AG08395 (cell line): ENCODE measurements at regions not wholly inside any gene's neighbourhood (a gene's known extent, or its start where the extent isn't known, plus 50 kb on each side); places are given as distances from the start of the nearest gene placed in this dataset.
"Not testable (repeated sequence)": the region's sequence is repeated elsewhere in the genome, so short reads cannot be mapped to it uniquely, and the experiment has no call there.

Experiments
- DNase-seq: peaks from one replicate; pipeline ENCODE4 v3.0.0; 2012; ENCODE audit warnings: mixed read lengths, low spot score

DNA sequence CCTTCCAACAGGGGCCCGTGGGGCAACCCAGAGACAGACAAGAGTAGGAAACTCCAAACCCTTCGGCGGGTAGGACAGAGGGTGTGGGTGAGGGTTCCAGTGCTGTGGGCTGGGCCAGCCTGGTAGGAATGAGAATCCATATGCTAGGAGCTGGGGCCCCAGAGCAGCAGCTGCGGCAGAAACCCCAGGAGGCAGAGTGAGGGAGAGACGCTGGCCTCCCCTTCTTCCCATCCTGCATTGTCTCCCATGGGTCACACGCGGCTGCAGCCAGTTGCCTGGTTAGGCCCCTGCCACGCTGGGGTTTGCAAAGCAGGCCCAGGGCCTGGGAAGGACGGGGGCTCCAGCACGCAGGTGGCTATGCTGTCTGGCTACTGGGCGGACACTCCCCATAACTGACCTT, 113.1 kb upstream of the CCZ1B start:
- DNase-seq, result not testable (repeated sequence)

GRCh38 chr7:6939896-6940295, 113.8 kb upstream of the CCZ1B start:
- not testable (repeated sequence) for DNase-seq

DNA sequence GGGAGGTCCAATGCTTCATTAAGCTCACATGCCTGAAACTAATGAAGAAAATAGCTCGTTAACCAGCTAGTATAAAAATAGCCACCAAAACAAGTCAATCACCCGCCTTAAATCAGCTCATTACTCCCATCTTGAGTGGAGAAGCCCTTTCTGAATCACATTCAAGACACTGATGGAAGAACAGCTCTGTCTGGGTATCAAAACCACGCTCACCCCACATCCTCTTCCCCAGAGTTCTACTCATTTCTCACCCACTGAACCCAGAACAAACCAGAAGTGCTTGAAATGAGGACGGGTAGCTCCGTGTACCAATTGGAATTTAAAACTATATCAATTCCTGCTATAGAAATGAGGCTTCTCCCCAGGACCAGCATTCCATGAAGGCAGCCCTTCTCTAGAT, 120.8 kb upstream of the CCZ1B start:
- DNase-seq, result not testable (repeated sequence)

- DNase-seq, result not testable (repeated sequence)
These were observed 124.2 kb upstream of the CCZ1B start for GRCh38 chr7:6950231-6950630.

DNA sequence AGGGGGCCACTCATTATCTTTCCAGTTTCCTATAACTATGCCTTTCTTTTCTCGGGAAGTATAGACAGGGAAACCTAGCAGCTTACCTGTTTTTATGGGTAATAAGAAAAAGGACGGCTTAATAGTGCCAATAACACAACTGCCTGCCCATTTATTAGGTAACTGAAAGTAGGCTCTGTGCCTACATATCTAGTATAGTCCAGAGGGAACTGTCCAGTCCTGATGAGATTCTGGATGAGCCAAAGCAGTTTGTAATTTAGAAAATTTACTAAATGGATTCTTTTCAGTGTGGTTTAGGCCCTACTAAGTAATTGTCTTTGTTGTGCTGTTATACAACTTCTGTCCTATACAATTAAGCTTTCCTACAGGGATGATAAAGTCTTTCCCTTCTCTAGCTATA, 125.5 kb upstream of the CCZ1B start:
- DNase-seq, result not testable (repeated sequence)

DNA sequence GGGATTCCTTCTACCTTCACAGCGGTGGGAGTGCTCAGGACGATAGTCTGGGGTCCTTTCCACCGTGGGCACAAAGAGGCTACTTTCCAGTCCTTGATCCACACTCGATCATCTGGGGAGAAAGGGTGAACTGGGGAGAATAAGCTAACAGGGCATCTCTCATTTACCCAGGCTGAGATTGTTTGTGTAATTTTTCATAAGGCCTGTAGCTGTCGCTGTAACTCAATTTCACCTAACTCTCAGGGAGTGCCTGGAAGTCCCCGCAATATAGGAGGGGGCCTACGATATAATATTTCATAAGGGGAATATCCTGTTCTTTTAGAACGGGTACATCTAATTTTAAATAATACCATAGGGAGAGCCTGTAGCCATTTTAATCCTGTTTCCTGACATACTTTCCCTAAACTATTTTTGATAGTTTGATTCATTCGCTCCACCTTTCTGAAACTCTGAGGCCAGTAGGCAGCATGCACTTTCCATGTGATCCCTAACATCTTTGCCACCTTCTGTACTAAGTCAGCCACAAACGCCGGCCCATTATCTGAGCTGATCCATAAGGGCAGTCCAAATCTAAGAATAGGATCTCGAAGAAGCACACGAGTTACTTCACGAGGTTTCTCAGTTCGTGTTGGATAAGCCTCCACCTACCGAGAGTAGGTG, 127.2 kb upstream of the CCZ1B start:
- DNase-seq, result not testable (repeated sequence)

DNA sequence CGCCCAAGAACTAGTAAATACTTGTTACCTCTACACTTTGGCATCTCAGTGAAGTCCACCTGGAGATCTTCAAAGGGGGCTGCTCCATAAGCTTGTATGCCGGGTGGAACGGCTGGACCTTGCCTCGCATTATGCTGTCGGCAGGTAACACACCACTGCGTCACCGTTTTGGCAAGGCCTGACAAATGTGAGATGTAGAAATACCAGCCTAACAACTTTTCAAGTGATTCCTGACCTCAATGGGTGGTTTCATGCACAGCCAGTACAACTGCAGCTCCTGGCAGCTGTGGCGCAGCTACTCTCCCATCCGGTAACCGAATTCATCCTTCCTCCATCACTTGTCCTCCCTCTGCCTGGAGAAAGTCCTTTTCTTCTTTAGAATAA, 127.7 kb upstream of the CCZ1B start:
- not testable (repeated sequence) for DNase-seq

GRCh38 chr7:6955385-6955784, 129.3 kb upstream of the CCZ1B start:
- not testable (repeated sequence) for DNase-seq

DNA sequence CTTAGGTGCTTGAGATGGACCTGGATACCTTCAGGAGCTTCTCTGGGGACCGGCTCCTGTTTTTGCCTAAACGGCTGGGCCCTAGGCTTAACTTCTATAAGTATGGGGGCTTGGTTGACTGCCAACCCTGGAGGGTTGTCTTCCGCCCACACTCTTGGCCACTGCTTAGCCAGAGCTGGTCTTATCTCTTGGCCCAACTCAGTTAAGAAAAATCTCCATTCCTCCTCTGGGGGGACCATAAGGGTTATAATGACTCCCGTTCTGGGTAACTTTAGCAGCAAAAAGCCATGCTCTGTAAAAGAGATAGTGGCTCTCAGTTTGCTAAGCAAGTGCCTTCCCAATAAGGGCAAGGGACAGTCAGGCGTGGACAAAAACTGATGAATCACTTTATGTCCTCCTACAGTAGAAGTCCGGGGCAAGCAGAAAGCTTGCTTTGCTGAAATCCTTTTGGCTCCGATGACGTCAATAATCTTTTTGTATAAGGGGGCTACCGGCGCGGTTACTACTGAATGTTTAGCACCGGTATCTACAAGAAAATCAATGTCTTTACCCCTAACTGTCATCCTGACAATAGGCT, 130.0 kb upstream of the CCZ1B start:
- DNase-seq, result not testable (repeated sequence)

- not testable (repeated sequence) for DNase-seq
These were observed 132.3 kb upstream of the CCZ1B start for GRCh38 chr7:6958371-6958770.

DNA sequence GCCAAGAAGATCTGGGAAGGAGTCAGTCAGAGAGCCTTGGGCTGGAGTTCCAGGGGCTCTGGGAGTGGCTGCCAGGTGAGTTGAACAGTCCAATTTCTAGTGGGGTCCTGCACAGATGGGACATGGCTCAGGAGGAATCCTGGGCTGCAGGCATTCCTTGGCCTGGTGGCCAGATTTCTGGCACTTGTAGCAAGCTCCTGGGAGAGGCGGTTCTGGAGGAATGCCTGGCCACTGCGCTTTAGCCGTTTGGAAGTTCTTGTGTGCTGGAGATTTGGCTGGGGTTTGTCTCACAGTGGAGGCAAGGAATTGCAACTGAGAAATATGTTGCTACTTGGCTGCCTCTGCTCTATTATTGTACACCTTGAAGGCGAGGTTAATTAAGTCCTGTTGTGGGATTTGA, 133.9 kb upstream of the CCZ1B start:
- DNase-seq, result not testable (repeated sequence)

- not testable (repeated sequence) for DNase-seq
These were observed 136.8 kb upstream of the CCZ1B start for GRCh38 chr7:6962871-6963270.

- DNase-seq, result not testable (repeated sequence)
These were observed 139.0 kb upstream of the CCZ1B start for GRCh38 chr7:6965051-6965450.

- DNase-seq, result not testable (repeated sequence)
These were observed 144.1 kb upstream of the CCZ1B start for GRCh38 chr7:6970180-6970579.

DNA sequence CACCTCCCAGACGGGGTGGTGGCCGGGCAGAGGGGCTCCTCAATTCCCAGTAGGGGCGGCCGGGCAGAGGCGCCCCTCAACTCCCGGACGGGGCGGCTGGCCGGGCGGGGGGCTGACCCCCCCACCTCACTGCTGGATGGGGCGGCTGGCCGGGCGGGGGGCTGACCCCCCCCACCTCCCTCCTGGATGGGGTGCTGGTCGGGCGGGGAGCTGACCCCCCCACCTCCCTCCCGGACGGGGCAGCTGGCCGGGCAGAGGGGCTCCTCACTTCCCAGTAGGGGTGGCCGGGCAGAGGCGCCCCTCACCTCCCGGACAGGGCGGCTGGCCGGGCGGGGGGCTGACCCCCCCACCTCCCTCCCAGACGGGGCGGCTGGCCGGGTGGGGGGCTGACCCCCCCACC, 148.8 kb upstream of the CCZ1B start:
- not testable (repeated sequence) for DNase-seq

- not testable (repeated sequence) for DNase-seq
These were observed 149.3 kb upstream of the CCZ1B start for GRCh38 chr7:6975346-6975745.

DNA sequence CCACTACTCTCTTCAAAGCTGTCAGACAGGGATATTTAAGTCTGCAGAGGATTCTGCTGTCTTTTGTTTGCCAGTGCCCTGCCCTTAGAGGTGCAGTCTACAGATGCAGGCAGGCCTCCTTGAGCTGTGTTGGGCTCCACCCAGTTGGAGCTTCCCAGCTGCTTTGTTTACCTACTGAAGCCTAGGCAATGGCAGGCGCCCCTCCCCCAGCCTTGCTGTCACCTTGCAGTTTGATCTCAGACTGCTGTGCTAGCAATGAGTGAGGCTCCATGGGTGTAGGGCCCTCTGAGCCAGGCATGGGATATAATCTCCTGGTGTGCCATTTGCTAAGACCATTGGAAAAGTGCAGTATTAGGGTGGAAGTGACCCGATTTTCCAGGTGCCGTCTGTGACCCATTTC, 151.3 kb upstream of the CCZ1B start:
- not testable (repeated sequence) for DNase-seq

DNA sequence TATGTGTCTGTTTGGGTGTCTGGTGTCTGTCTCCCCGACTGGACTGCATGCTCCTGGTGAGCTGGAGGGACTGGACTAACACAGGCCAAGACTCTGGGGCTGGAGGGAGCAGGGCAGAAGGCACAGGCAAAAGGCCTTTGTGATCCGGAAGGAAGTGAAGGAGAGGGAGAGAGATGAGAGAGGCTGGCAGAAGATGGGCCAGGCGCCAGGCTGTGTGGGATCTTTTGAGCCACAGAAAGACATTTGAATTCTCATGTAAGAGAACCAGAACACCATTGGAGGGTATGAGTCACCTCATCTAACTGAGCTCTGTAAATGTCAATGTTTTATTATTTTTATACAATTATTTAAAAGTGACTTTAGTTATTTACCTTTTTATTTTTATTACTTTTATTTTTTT, 152.3 kb upstream of the CCZ1B start:
- not testable (repeated sequence) for DNase-seq

GRCh38 chr7:6979456-6979855, 153.4 kb upstream of the CCZ1B start:
- DNase-seq, result not testable (repeated sequence)

GRCh38 chr7:6982375-6982774, 156.3 kb upstream of the CCZ1B start:
- not testable (repeated sequence) for DNase-seq

GRCh38 chr7:6986892-6987291, 160.8 kb upstream of the CCZ1B start:
- DNase-seq, result not testable (repeated sequence)

DNA sequence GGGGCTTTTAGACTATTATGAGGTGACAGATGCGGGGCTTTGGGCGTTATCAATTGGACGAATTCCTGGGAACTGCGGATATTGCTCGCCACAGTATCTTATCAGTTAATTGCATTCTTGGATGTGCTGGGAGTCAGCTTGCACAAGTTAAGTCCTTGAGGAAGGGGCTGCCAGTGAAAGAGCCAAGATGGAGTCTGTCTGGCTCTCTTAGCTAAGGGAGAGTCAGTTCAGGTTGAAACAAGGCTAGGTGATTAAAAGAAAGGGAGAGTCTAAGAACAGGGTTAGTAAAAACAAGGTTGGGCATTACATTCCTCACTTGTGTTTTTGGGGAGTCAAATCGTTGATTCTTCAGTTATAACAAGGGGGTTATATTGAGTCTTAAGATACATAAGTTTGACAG, 162.5 kb upstream of the CCZ1B start:
- not testable (repeated sequence) for DNase-seq

DNA sequence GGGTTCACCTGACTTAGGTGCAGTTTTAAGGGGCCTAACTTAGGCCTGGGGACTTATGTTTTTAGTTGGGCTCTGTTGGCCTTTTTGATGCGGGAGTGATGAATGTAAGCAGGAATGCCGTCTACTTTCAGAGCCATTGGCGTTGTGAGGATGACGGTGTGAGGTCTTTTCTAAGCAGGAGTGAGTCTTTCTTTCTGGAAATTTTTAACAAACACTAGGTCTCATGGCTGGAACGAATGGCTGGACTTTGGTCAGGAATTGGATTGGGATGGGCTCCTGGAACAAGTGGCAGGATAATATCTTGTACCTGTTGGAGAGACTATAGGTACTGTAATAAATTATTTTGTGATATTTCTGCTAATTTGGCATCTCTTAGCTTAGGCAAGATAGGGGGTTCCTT, 163.9 kb upstream of the CCZ1B start:
- not testable (repeated sequence) for DNase-seq
